ENCODE measurements at regions not wholly inside any gene's neighbourhood (a gene's known extent, or its start where the extent isn't known, plus 50 kb on each side); places are given as distances from the start of the nearest gene placed in this dataset.

DNA sequence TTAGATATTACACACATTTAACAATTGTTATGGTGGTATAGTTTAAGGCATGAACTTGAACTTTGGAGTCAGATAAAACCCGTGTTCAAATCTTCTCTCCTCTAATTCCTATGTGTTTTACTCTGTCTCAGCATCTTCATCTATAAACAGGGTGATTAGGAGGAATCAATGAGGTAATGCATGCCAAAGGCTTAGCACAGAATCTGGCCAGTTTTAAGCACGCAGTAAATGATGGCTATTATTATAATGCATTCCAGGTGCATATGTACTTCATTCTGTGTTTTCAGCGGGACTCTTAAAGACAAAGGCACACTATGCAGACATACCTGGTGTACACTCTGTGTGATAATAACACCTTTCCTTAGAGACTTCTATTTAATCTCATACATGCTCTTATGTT is 88.0 kb upstream of the FRY start:
- H3K4me3 ChIP-seq (ENCODE audit: low read depth, low read length), result no peak overlapping the region
- TF ChIP-seq, protein P1, sequence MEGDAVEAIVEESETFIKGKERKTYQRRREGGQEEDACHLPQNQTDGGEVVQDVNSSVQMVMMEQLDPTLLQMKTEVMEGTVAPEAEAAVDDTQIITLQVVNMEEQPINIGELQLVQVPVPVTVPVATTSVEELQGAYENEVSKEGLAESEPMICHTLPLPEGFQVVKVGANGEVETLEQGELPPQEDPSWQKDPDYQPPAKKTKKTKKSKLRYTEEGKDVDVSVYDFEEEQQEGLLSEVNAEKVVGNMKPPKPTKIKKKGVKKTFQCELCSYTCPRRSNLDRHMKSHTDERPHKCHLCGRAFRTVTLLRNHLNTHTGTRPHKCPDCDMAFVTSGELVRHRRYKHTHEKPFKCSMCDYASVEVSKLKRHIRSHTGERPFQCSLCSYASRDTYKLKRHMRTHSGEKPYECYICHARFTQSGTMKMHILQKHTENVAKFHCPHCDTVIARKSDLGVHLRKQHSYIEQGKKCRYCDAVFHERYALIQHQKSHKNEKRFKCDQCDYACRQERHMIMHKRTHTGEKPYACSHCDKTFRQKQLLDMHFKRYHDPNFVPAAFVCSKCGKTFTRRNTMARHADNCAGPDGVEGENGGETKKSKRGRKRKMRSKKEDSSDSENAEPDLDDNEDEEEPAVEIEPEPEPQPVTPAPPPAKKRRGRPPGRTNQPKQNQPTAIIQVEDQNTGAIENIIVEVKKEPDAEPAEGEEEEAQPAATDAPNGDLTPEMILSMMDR (IDR thresholded peaks at IDR 0.05; ENCODE audit: low read depth, low read length), result no peak
- no peak for DNase-seq (ENCODE audit: low read depth, low spot score)
- in situ Hi-C loops (cut with HindIII; ENCODE audit: low sequenced_read_pairs), result no loop called here

DNA sequence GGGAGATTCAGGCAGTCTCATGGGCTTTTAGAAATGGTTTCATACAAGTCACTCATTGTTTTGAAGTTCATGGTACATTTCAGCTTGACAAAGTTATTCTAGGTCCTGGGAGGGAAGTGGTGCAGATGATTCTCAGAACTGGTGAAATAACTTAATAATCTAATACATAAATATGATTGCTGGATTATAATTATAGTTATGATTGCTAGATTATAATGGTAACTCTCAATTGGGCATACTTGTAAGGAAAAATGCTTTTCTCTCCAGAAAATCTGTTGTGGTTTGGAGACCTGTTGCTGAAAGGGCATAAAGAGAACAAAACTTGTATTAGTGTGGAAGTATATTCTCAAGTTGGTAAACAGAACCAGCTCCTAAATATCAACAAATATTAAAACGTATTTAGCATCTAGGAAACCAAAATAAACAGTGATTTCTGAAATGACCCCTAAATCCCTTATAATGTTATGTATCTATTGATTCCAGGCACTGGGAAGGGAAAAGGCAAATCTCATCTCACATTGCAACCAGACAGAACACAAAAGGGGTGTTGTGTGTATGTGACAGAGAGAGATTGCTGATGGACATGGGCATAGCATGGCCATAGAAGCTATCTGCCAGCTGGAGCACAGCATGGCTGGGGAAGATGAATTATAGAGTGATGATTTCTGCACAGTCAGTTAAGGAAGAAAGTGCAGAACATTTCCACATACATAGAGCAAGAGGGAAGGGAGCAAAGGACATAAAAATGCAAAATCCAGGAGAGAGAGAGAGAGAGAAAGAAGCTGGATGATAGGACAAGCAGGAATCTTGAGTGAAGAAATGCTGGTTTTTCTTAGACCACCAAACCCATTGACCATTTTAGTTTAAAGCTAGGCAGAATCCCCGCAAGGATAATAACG is 87.1 kb upstream of the FRY start:
- in situ Hi-C loops (cut with HindIII; ENCODE audit: low sequenced_read_pairs), result no loop called here
- TF ChIP-seq, protein P1 (IDR thresholded peaks at IDR 0.05; ENCODE audit: low read depth, low read length), result no peak
- DNase-seq (ENCODE audit: low read depth, low spot score), result no peak
- no peak overlapping the region for H3K4me3 ChIP-seq (ENCODE audit: low read depth, low read length)

DNA sequence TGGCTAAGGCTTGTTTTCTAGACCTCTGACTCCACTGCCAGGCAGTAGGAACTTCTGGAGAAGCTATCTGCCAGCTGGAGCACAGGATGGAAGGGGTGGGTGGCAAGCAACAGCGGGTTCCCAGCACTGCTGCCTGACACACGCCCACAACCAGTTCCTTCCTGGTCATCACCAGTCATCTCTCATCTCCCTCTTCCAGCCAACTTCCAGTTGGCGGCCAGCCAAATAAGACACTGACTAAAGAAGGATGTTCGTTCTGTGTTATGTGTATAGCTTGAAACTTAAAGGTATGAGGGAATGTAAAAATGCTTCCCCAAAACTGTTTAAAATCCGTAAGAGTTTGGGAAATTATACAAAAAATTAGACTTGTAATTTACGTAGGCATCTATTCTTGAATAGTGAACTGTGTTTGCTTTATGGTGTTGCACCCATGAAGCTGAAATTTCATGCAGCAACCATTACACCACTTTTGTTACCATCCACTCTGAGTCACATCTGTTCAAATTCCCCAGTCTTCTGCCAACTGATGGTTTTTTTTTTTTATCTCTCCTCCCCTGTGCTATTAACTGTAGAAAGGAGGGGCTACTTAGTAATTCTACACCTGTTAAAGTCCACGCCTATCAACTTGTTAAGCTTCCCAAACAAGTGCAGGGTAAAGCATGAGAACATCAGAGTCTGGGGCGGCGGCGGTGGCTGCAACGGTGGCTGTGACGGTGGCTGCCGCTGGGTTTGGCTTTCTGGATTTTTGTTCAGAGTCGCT is 86.2 kb upstream of the FRY start:
- in situ Hi-C loops (cut with HindIII; ENCODE audit: low sequenced_read_pairs), result no loop called here
- TF ChIP-seq, protein P1 (IDR thresholded peaks at IDR 0.05; ENCODE audit: low read depth, low read length), result no peak
- no peak overlapping the region for H3K4me3 ChIP-seq (ENCODE audit: low read depth, low read length)
- DNase-seq (ENCODE audit: low read depth, low spot score), result peak; percentile 60

DNA sequence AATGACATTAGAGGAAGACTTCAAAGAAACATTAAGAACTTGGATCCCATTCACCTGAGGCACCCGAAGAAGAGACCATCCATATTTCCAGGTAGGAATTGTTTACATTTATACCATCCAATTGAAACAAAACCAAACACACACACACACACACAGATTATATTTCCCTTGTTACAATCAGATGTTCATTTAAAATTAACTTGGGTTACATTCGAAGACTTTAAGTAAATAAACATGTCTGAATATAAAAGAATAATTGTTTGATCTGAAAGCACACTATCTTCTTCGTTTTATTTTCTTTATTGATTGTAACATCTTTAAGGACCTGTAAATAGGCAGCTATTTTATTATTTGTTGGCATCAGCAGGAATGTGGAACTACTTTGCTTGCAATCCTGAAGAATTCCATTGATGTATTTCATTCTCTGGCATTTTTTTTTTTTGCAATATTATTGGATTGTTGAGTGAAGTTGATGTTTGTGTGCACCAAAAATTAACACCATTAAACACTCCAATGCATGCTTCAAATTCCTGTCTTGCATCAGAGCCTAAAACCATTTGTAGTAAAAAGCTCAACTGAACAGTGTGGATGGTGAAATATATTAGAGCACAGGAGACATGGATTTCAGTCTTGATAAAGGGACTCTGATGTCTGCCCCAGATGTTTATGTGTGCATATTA is 85.3 kb upstream of the FRY start:
- DNase-seq (ENCODE audit: low read depth, low spot score), result no peak
- in situ Hi-C loops (cut with HindIII; ENCODE audit: low sequenced_read_pairs), result no loop called here
- TF ChIP-seq, protein P1 (IDR thresholded peaks at IDR 0.05; ENCODE audit: low read depth, low read length), result no peak
- H3K4me3 ChIP-seq (ENCODE audit: low read depth, low read length), result no peak overlapping the region

DNA sequence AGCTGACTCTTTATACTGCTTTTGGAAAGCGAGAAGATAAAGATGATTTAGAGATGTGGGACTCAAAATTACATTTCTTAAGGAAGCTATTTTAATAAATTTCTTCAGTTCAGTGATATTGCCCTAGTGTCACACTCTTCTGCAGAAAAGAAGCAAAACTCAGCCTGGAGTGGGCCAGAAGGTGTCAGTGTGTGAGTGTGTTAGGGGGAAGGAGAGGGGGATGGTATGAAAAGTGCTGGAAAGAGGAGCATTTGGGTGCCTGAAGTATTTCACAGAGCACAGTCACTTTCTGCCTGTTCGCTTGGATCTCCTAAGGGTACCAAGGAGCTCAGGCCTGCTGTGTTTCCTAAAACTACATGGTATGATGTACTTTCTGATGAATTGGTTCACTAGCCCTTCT is 84.5 kb upstream of the FRY start:
- H3K4me3 ChIP-seq (ENCODE audit: low read depth, low read length), result no peak overlapping the region
- in situ Hi-C loops (cut with HindIII; ENCODE audit: low sequenced_read_pairs), result no loop called here
- no peak for DNase-seq (ENCODE audit: low read depth, low spot score)
- TF ChIP-seq, protein P1 (IDR thresholded peaks at IDR 0.05; ENCODE audit: low read depth, low read length), result no peak

DNA sequence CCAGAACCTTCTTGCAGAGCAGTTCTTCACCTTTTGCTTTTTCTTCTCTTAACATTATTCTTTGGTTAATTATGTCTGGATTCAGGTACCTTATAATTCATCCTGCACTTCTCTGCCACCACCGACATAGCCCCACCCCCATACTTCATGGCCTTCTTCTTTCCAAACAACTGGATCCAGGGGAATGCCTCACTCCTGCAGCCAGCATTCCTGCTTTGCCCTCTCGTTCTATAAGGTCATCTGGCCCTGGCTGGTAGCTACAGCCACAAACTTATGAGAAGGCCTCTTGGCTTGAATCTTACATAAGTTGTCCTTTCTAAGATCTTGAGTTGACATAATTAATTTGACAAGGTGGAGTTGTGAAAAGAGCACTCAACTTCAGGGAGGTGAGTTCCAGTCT is 84.1 kb upstream of the FRY start:
- in situ Hi-C loops (cut with HindIII; ENCODE audit: low sequenced_read_pairs), result no loop called here
- H3K4me3 ChIP-seq (ENCODE audit: low read depth, low read length), result no peak overlapping the region
- TF ChIP-seq, protein P1 (IDR thresholded peaks at IDR 0.05; ENCODE audit: low read depth, low read length), result no peak
- no peak for DNase-seq (ENCODE audit: low read depth, low spot score)
